NT2/D1 (cell line): ENCODE measurements at regions not wholly inside any gene's neighbourhood (a gene's known extent, or its start where the extent isn't known, plus 50 kb on each side); places are given as distances from the start of the nearest gene placed in this dataset.

Source experiments
- YY1 ChIP-seq: IDR thresholded peaks from 2 replicates; pipeline ENCODE4 v1.6.1; 2011; ENCODE audit not compliant: insufficient read length, insufficient read depth
- ZNF274 ChIP-seq: IDR thresholded peaks from 2 replicates; pipeline ENCODE4 v1.6.1; 2011; ENCODE audit warnings: mild to moderate bottlenecking, low read depth, low read length

GRCh38 chr9:21533597-21533996 lies 51.5 kb upstream of the IFNE start:
- TF ChIP-seq ZNF274: no peak
- no peak for TF ChIP-seq YY1
